ENCODE measurements at regions not wholly inside any gene's neighbourhood (a gene's known extent, or its start where the extent isn't known, plus 50 kb on each side); places are given as distances from the start of the nearest gene placed in this dataset.

DNA sequence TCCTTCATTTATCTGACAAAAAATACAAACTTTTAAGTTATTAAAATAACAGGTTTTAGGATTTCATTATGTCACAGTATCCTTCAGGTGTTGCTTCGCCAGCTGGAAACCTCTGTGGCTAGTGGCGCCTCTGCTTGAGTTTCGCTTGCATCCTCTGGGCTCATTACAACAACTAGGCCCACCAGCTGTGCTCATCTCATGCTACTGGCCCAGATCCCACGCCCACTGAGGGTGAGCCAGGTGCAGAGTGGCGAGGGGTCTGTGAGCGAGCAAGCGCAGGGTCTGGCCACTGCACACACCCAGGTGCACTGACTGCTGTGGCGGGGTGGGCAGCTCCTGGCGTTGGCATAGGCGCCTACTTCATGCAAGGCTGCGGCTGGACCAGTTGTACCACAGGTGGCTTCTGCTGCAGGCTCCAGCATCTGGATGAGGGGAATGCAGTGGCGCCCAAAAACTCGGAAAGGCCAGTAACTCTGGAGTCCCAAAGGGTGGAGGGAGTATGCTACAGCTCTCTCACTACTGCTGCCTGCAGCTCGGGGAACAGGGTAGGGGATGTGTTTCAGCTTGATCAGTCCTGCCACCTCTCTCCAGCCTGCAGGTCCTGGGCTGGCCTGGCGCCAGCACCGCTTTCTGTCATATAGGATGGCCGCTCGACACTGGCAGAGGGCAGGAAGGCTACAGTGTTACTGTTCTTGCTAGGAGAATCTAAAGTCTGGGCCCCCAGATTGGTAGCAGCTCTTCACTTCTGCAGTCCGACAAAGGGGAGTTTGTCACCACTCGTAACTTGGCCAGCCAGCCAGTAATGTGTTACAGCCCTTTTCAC, 452.1 kb downstream of the TUSC1 start:
- intact Hi-C loops (cut with DNase I; ENCODE audit: low total_unique reads) = no loop called here
- no peak for TF ChIP-seq POLR2A (IDR thresholded peaks at IDR 0.05)
- TF ChIP-seq, protein P1, sequence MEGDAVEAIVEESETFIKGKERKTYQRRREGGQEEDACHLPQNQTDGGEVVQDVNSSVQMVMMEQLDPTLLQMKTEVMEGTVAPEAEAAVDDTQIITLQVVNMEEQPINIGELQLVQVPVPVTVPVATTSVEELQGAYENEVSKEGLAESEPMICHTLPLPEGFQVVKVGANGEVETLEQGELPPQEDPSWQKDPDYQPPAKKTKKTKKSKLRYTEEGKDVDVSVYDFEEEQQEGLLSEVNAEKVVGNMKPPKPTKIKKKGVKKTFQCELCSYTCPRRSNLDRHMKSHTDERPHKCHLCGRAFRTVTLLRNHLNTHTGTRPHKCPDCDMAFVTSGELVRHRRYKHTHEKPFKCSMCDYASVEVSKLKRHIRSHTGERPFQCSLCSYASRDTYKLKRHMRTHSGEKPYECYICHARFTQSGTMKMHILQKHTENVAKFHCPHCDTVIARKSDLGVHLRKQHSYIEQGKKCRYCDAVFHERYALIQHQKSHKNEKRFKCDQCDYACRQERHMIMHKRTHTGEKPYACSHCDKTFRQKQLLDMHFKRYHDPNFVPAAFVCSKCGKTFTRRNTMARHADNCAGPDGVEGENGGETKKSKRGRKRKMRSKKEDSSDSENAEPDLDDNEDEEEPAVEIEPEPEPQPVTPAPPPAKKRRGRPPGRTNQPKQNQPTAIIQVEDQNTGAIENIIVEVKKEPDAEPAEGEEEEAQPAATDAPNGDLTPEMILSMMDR (IDR thresholded peaks at IDR 0.05) = no peak
- H3K4me1 ChIP-seq = no peaks in the 10 kb centered on the region
- no peak overlapping the region for H3K27ac ChIP-seq
- 86 to 94% methylated on average over 7 to 20 of the region's 20 CpGs for WGBS, 2 donors
- H3K36me3 ChIP-seq (ENCODE audit: low read depth, missing control alignments) = no peaks in the 10 kb centered on the region
- H3K27me3 ChIP-seq = no peaks in the 10 kb centered on the region
- H3K9me3 ChIP-seq = no peaks in the 10 kb centered on the region
- no peak for DNase-seq
- H3K4me3 ChIP-seq = no peak overlapping the region

GRCh38 chr9:25224996-25225395, 453.2 kb downstream of the TUSC1 start:
- intact Hi-C loops (cut with DNase I; ENCODE audit: low total_unique reads) = no loop called here
- DNase-seq = no peak
- no peaks in the 10 kb centered on the region for H3K36me3 ChIP-seq (ENCODE audit: low read depth, missing control alignments)
- H3K4me3 ChIP-seq = no peak overlapping the region
- H3K27ac ChIP-seq = no peak overlapping the region
- no peaks in the 10 kb centered on the region for H3K4me1 ChIP-seq
- H3K27me3 ChIP-seq = no peaks in the 10 kb centered on the region
- WGBS, 2 donors = 62 to 81% methylated on average over 2 of the region's 2 CpGs
- no peak for TF ChIP-seq POLR2A (IDR thresholded peaks at IDR 0.05)
- TF ChIP-seq, protein P1 (IDR thresholded peaks at IDR 0.05) = no peak
- no peaks in the 10 kb centered on the region for H3K9me3 ChIP-seq

- intact Hi-C loops (cut with DNase I; ENCODE audit: low total_unique reads) = no loop called here
- Histone ChIP-seq H3K4me3 (no peak overlapping the region), H3K4me1 (no peaks in the 10 kb centered on the region), H3K9me3 (no peaks in the 10 kb centered on the region), H3K27ac (no peak overlapping the region), H3K27me3 (no peaks in the 10 kb centered on the region), H3K36me3 (ENCODE audit: low read depth, missing control alignments) (no peaks in the 10 kb centered on the region)
- no peak for DNase-seq
- WGBS, 2 donors = 89 to 94% methylated on average over 2 of the region's 2 CpGs
- no peak for TF ChIP-seq POLR2A (IDR thresholded peaks at IDR 0.05)
- TF ChIP-seq, protein P1 (IDR thresholded peaks at IDR 0.05) = peak in 1 of 3 experiments; percentile 21
Observed at GRCh38 chr9:25224309-25224708, 453.9 kb downstream of the TUSC1 start.

DNA sequence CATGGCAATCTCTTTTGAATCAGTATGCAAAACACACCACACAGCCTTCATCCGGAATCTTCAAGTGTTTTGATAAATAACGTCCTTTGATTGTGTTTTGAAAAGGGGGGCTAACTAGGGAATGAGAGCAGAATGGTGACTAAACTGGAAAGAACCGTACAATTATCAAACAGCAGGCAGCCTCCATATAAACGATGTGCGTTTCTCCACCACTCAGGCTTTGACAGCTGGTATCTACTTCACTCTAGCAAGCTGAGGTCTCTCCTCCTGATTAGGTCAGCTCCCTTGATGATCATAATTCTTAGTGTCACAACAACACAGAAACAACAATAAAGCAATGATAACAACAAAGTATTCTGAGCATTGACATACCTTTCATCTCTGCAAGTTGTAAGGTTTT, 465.9 kb downstream of the TUSC1 start:
- DNase-seq = no peak
- Histone ChIP-seq H3K36me3 (ENCODE audit: low read depth, missing control alignments) (no peaks in the 10 kb centered on the region), H3K27me3 (no peaks in the 10 kb centered on the region), H3K27ac (no peak overlapping the region), H3K4me3 (no peak overlapping the region), H3K4me1 (no peaks in the 10 kb centered on the region), H3K9me3 (no peaks in the 10 kb centered on the region)
- 47 to 58% methylated on average over 5 of the region's 5 CpGs for WGBS, 2 donors
- intact Hi-C loops (cut with DNase I; ENCODE audit: low total_unique reads) = no loop called here
- TF ChIP-seq, protein P1 (IDR thresholded peaks at IDR 0.05) = no peak
